KBM-7 (cell line): ENCODE measurements at regions not wholly inside any gene's neighbourhood (a gene's known extent, or its start where the extent isn't known, plus 50 kb on each side); places are given as distances from the start of the nearest gene placed in this dataset.

Experiments
- DNase-seq: peaks from one replicate; pipeline ENCODE4 v3.0.0-alpha.2; 2015
- in situ Hi-C: fragments of 300-500 bp; cut with MboI; formaldehyde crosslinking; loops from 2 replicates; pipeline ENCODE4 v1.14.3; 2020; ENCODE audit warnings: low sequenced_read_pairs, low pct_unique_long_range_greater_than_20kb, mixed read lengths

DNA sequence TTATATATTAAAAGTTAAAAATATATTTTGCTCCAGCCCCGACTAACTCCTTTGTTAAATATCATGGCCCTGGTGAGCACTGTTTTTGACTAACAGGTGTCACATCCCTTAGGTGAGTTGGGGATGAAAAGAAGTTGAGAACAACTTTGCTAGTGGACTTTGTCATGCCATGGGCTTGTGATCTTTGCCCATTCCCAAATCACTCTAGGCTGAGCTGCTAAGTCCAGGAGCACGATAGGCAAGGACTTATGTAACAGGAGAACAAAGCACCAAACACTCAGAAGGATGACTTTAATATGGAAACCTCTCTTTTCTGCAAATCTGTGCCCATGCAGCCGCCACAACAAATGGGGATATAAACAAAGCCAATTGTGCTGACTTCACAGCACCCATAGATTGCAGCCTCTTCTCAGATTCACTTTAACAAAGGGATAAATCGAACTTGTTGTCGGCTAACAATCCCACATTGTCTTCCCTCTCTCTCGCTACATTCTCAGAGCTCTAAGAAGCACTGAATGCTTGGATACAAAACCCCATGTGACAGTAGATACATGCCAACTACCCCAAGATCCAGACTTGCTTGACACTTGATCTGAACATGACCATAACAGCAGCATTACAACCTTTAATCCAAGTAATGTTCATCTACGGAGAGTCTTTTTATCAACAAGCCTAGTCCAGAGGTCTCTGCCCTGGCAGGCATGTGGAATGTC is 86.8 kb upstream of the CD180 start:
- in situ Hi-C loops: no loop called here
- no peak for DNase-seq

DNA sequence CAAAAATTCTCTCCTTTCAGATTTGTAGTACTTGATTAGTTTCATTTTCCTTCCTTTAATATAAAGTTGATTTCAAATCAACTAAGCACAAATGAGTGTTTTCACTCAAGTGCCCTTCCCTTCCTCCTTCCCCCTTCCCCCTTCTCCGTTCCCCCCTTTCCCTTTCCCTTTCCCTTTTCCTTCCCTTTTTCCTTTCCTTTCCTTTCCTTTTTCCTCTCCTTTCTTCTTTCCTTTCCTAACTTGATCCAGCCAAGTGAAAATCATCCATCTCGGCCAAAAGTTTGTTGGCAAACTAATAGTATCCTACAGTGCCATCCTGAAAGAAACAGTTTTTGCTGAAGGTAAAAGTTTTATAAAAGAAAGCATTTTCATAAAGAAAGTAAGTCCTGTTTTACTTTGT is 85.3 kb upstream of the CD180 start:
- no peak for DNase-seq
- in situ Hi-C loops: no loop called here

- no peak for DNase-seq
- in situ Hi-C loops: no loop called here
Measured at GRCh38 chr5:67273689-67274356, 77.2 kb upstream of the CD180 start.

DNA sequence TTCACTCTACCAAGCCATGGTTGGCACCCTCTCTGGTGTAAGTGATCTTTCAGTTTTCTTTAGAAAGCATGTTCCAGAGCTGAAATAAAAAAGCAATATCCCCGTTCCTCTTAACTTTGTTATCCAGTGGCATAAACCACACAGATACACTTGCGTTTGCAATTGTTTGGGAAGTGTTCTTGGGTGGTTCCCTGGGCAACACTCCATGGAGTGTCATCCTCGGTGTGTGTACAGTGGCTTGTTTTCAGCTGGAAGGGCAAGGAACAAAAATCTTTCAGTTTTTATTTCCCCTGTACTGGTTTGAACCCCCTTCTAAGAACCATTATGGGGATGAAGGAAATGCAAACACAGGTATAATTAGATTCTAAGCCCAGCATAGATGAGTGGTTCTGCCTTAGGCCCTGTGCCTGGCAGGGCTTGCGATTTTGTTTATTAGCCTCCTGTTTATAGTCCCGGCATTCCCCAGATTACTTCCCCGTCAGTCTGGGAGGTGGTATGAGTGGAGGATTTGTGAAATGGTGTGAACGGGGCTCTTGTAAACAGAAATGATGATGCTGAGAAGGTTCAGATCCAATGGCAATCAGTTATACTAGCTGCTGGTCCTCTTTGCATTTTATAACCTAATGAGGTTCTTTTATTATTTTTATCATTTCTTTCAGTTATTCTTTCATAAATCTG is 76.0 kb upstream of the CD180 start:
- DNase-seq: no peak
- in situ Hi-C loops: no loop called here

GRCh38 chr5:67268231-67269021 is 71.8 kb upstream of the CD180 start:
- DNase-seq: no peak
- in situ Hi-C loops: no loop called here

DNA sequence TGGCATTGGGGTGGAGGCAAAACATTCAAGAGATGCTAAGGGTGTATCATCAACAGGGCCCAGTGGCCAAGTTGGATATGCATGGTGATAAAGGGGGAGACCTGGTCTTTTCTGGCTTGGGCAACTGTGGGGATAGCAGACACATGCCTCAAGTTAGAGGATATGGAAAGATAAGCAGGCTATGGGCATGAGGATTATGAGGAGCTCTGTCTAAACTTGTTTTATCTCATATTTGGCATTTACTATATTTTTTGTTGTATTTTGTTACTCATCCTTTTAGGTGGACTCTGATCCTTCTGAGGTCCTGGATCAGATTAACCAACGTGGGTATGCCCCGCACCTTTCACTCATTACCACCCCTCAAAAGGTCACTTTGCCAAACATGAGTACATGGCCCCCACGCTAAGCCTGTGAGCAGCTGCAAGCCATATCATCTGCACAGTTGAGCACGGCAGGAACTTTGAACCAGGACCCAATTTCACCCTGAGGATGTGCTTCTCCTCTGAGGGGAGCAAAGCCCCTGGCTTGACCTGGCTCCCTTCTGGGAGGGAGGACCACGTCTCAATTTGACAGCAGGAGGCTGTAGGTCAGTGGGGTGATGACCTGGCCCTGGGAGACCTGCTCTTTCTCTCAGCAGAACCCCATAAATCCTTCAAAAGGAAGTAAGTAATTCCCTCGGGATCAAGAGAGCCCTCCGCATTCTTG is 71.1 kb upstream of the CD180 start:
- no peak for DNase-seq
- in situ Hi-C loops: no loop called here

- in situ Hi-C loops: no loop called here
- DNase-seq: no peak
Measured at GRCh38 chr5:67266654-67267350, 70.2 kb upstream of the CD180 start.

DNA sequence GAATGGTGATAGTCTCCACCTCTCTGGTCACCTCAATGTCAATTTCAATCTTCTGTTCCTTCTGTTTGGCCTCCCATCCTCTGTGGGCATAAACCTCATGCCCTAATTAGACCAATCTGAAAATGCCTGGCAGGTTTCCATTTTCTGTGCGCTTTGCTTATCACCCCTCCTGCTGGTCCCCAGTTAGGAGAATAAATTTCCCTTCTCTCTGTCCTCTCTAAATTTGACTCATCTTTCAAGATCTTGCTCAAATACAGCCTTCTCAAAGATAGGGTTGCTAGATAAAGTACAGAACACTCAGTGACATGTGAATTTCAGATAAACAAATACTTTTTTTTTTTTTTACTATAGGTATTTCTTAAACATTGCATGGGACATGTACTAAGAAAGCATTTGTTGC is 69.4 kb upstream of the CD180 start:
- no peak for DNase-seq
- in situ Hi-C loops: no loop called here

DNA sequence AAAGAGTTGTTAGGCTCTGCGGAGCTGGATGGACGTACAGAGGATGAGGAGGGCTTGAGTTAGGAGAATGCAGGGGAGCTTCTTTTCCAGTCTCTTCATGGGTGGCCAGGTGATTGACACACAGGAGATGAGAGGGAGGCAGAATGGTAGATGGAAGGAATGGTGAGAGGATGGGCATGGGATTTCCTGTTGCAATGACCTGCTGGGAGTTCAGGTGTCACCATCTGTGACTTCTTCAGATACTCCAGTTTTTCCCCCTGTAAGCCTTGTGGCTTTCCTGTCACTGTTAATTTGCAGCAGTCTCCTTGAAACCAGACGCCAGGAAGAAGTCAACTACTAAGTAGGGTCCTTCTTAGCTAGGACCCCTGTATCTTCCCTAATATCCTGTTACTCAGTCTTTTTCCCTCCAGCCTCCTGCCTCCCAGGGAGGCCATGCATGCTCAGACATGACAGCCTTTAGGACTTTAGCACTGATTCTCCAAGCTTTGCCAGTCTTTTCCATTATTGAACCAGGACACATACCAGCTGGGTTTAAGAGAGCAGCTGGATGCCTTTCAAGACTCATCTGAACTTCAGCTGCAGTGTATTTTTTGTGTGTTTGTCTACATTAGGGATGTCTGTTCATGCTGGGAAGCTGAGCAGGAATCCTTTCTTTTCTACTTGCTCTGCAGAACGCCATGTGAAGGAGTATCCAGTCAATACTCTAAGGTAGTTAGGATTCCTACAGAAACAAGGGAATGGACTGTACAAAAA is 67.2 kb upstream of the CD180 start:
- DNase-seq: no peak
- in situ Hi-C loops: no loop called here

DNA sequence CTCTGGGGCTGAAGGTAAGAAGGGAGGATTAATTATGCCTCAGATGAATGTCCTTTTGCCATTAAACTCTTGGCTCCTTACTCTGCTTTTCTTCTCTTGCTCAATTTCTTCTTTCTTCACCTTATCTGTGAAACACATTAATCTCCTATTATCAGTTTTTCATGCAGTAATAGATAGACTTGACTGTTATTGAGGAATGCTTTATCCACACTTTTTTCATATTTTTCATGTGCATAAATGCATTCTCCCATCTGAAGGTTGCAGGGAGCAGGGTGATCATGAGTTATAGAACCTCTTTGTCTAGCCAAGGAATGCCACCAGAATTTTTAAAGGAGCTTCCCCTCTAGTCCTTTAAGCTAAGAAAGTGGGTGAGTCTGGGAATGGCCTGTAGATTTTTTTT is 66.4 kb upstream of the CD180 start:
- DNase-seq: no peak
- in situ Hi-C loops: no loop called here

GRCh38 chr5:67262206-67262605 is 65.6 kb upstream of the CD180 start:
- in situ Hi-C loops: no loop called here
- no peak for DNase-seq

DNA sequence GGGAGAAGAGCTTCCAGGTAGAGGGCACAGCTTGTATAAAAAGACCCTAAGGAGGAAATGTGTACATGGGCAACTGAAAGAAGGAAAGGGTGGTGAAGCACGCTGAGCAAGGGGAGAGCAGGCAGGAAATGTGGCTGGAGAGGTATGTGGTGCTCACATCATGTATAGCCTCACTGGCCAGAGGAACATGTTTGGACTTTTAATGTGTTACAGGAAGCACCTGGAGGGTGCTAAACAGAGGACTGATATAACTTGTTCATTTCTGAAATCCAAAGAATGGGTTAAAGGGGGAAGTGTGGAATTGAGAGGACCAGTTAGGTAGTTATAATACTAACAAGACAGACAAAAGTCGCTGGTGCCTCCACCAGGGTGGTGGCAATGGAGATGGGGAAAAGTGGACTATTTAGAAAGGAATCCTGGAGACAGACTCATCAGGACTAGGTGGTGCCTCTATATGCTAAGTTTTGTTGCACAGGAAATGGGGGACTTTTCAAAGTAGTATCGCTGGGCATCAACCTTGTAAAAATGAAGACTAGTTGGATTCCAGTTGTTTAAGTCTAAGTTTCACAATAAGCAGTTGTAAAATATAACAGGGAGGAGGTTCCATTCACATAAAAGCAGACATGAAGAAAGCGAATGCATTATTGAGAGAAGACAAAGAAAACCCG is 63.1 kb upstream of the CD180 start:
- DNase-seq: no peak
- in situ Hi-C loops: no loop called here

DNA sequence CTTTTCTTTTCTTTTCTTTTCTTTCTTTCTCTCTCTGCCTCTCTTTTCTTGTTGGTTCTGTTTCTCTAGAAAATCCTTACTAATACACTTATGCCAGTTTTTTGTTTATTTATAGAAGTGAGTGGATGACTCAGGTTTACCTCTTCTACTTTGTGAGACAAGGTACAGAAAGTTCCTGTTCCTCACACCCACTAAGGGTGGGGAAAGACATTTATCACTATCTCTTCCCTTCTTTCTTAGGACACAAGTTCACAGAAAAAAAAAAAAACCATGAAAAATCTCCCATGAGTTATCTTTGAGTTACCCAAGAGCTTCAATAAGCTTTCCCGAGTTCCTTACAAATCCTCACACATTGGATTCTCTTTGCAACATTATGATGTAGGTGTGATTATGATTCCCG is 60.9 kb upstream of the CD180 start:
- no peak for DNase-seq
- in situ Hi-C loops: no loop called here

DNA sequence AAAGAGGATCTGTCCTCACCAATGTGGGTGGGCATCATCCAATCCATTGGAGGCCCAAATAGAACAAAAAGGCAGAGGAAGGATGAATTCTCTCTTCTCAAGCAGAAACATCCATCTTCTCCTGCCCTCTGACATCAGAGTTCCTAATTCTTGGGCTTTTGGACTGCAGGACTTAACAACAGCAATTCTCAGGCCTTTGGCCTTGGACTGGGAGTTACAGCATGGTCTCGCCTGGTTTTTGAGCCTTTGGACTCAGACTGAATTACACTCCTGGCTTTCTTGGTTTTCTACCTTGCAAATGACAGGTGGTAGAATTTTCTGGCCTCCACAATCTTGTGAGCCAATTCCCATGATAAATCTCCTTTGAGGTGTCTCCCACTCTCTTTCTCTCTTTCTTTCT is 60.5 kb upstream of the CD180 start:
- in situ Hi-C loops: no loop called here
- no peak for DNase-seq

DNA sequence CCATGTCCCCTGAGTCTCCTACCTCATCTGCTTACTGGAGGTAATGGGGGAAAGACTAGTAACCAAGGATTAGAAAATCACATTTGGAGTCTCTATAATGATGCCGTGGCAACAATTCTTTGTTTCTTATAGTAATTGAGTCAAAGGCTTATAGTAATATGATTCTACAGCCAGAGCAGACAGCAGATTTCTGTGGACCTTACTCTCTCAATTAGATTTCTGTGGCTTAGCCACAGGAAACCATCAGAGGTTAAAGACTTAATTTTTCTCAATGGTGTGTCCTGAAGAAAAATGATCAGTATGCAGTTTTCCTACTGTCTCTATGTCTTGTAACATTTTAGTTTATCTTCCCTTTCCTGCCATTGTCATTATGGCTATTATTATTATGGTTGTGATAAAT is 59.3 kb upstream of the CD180 start:
- DNase-seq: no peak

DNA sequence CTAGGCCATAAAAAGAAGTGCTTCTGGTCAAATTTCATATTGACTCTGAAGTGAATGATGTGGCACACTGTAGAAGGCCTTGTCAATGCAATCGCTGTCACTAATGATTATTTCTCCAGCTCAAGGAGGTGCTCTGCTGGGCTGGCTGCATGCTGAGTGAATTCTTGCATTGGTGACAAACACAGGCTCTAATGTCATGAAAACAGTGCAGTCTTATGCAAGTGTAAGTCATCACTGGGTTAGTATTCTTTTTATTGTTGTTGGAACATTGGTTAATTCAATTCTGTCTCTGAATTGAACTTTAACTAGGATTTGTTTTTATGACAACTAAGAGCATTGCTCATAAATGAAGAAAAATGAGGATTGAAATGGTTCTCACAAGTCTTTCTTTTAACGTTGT is 57.3 kb upstream of the CD180 start:
- DNase-seq: no peak
- in situ Hi-C loops: no loop called here

More for the DNA sequence above, 59.3 kb upstream of the CD180 start:
- in situ Hi-C loops: no loop called here

GRCh38 chr5:67249590-67249895 is 52.9 kb upstream of the CD180 start:
- in situ Hi-C loops: loop anchor here (25.0 kb wide), 1 partner anchor 1013 kb away; no protein-coding TSS in a partner anchor
- DNase-seq: peak; percentile 9
